Activated T-cell treated with anti-CD3 and anti-CD28 coated beads, Interleukin-2, amount 50 U/mL, for 4 hours (primary cell): ENCODE measurements at regions not wholly inside any gene's neighbourhood (a gene's known extent, or its start where the extent isn't known, plus 50 kb on each side); places are given as distances from the start of the nearest gene placed in this dataset.
"Not testable (repeated sequence)": the region's sequence is repeated elsewhere in the genome, so short reads cannot be mapped to it uniquely, and the experiment has no call there.

Experiments
- ATAC-seq, 2 donors: fragments of 200-7000 bp; cut with Tn5 transposase; one replicate each; pipeline ENCODE4 v1.10.0; 2021
- DNase-seq: peaks from one replicate; pipeline ENCODE4 v3.0.0-alpha.2; 2020
- H3K27me3 Mint-ChIP-seq: one replicate; pipeline ENCODE4 v1.8.0; 2021; ENCODE audit warnings: low read depth, mixed read lengths
- H3K36me3 Mint-ChIP-seq: one replicate; pipeline ENCODE4 v1.8.0; 2022; ENCODE audit warnings: mixed read lengths; ENCODE audit not compliant: insufficient read depth
- H3K4me1 Mint-ChIP-seq: one replicate; pipeline ENCODE4 v1.8.0; 2021; ENCODE audit warnings: low read depth, mixed read lengths
- H3K4me3 Mint-ChIP-seq: one replicate; pipeline ENCODE4 v1.8.0; 2021; ENCODE audit warnings: mild to moderate bottlenecking, moderate library complexity, mixed read lengths
- H3K9me3 Mint-ChIP-seq: one replicate; pipeline ENCODE4 v1.8.0; 2021; ENCODE audit warnings: mixed read lengths

DNA sequence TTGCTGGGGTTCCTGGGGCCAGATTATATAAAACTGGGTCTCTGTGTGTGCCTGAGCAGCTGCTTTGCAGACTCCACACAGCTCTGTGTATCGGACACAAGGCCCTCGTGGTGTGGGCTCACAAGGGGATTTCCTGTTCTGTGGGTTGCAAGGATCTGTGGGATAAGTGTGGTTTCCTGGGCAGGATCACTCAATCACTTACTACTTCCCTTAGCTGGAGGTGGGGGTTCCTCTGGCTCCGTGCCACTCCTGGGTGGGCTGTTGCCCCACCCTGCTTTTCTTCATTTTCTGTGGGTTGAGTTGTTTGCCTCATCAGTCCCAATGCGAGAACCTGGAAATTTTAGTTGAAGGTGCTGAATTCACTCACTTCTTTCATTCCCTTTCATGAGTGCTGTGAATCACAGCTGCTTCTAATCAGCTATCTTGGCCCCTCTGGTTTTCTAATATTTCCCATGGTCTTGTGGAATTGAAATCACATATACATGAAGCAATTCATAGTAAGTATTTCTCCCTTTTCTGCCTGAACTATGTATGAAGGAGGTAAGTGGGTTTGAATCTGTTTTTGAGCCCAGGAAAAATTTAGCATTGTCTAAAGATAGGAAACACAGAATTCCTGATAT, 196.3 kb downstream of the DCDC2C start:
- no peak for DNase-seq
- H3K36me3 Mint-ChIP-seq, result no peaks in the 10 kb centered on the region
- H3K9me3 Mint-ChIP-seq, result peaks cover 6% of the 10 kb centered on the region
- no peaks in the 10 kb centered on the region for H3K27me3 Mint-ChIP-seq
- no peaks in the 10 kb centered on the region for H3K4me1 Mint-ChIP-seq
- no peak overlapping the region for H3K4me3 Mint-ChIP-seq
- ATAC-seq, result no peak

DNA sequence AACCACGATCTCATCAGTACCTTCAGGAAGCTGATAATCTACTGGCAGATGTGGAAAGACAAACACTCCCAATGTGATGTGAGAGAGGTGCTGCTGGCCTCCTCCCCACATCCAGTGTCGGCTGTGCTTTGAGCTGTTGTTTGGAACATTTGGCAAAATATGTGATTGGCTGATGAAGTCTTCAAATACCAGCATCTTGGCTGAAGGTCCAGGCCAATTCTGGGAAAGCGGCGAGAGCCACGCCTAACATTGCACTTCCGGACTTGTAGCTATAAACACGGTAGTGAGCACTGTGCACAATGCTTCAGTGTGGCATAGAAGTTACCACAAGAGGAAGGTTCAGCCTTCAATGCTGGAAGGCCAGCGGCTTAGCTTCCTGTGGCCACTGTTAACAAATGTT, 198.8 kb downstream of the DCDC2C start:
- DNase-seq, result no peak
- no peaks in the 10 kb centered on the region for H3K36me3 Mint-ChIP-seq
- no peaks in the 10 kb centered on the region for H3K27me3 Mint-ChIP-seq
- no peak for ATAC-seq
- no peaks in the 10 kb centered on the region for H3K9me3 Mint-ChIP-seq
- no peak overlapping the region for H3K4me3 Mint-ChIP-seq
- H3K4me1 Mint-ChIP-seq, result no peaks in the 10 kb centered on the region

DNA sequence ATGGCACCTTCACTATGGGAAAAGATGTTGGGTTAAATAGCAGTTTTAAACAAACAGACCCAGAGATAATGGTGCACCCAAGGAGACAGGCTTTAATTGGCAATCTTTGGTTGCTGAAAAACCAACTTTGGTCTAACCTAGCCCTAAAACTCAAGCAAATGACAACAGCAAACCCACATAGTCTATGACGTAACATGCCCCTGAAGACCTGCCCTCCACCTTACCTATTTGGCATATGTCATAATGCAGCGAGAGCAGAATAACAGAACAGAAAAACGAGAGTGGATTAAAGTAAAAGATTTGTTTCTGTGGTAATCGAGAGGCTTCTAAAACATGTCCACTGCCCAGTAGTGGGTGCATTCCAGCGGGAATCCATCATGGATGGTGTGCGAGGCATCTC, 200.7 kb downstream of the DCDC2C start:
- Mint-ChIP-seq H3K36me3 (no peaks in the 10 kb centered on the region), H3K27me3 (no peaks in the 10 kb centered on the region), H3K4me1 (no peaks in the 10 kb centered on the region), H3K9me3 (no peaks in the 10 kb centered on the region), H3K4me3 (no peak overlapping the region)
- ATAC-seq, result no peak
- DNase-seq, result no peak

DNA sequence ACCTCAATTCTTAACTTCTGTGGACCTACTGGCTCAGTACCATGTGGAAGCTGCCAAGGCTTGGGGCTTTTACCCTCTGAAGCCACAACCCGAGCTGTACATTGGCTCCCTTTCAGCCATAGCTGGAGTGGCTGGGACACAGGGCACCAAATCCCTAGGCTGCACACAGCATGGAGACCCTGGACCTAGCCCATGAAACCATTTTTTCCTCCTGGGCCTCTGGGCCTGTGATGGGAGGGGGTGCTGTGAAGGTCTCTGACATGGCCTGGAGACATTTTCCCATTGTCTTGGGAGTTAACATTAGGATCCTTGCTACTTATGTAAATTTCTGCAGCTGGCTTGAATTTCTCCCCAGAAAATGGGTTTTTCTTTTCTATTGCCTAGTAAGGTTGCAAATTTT, 205.1 kb downstream of the DCDC2C start:
- not testable (repeated sequence) for ATAC-seq, H3K9me3 Mint-ChIP-seq, DNase-seq, H3K4me3 Mint-ChIP-seq, H3K4me1 Mint-ChIP-seq, H3K36me3 Mint-ChIP-seq, H3K27me3 Mint-ChIP-seq

DNA sequence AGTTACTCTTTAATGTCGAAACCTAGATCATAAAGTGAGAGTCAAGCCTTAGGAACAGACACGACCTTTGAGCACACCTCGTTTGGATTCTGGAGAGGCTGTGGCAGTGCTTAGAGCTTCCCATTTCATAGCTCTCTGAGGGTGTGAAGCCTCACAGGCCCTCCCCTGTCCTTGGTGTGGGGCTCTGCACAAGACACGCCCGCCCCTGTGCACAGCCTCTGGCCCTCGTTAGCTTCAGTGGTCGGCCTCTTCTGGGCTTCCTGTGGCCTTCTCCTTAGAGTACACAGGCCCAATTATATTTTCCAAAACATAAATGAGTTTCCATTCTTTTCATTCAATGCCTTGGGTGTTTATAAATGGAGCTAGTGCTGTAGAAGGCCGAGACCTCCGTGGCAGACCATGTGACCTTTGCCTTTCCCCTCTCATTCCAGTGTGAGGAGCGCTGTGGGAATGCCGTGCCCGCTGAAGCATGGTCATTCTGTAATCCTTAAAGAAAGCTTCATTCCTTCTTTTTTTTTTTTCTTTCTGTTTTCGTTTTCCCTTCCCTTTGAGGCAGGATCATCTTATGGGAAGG, 208.6 kb downstream of the DCDC2C start:
- no peak for ATAC-seq
- no peaks in the 10 kb centered on the region for H3K36me3 Mint-ChIP-seq
- H3K27me3 Mint-ChIP-seq, result no peaks in the 10 kb centered on the region
- H3K4me1 Mint-ChIP-seq, result no peaks in the 10 kb centered on the region
- no peak for DNase-seq
- no peaks in the 10 kb centered on the region for H3K9me3 Mint-ChIP-seq
- H3K4me3 Mint-ChIP-seq, result no peak overlapping the region

DNA sequence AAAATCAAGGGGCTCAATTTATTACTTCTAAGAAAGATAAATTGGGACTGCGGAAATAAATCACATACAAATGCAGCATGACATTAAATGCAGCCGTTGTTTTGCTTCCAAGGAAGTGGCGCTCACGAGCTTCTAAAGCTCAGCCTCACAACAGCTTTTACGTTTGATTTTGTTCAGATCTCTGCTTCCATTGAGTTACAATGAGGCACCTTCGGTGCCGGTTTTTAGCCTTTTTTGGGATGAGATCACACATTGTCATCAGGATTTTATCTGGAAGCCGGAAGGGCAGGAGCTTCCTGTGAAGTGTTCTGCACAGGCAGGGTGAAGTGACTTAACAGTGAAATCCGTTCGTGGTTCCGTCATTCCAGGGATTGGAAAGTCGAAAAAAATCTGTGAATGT, 209.8 kb downstream of the DCDC2C start:
- Mint-ChIP-seq H3K36me3 (no peaks in the 10 kb centered on the region), H3K27me3 (no peaks in the 10 kb centered on the region), H3K4me3 (no peak overlapping the region), H3K4me1 (no peaks in the 10 kb centered on the region), H3K9me3 (no peaks in the 10 kb centered on the region)
- ATAC-seq (no peak), DNase-seq (no peak)

DNA sequence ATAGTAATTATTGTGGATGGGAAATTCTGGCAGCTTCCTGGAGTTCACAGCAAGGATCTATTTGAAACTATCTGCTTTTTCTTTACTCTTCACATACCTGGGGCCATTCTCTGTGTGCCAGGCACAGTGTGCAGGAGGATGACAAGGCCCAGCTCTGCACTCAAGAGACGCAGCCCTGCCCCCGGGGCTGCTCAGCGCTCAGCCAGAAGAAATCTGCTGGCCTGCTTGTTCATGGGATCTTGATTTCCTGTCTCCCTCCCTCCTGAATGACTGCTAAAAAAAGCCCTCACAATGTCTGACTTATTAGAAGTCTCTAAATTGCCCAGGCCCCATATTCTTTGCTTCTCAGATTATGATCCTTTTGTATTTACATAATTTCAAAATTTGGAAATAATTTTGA, 210.9 kb downstream of the DCDC2C start:
- DNase-seq, result no peak
- Mint-ChIP-seq H3K27me3 (no peaks in the 10 kb centered on the region), H3K36me3 (no peaks in the 10 kb centered on the region), H3K4me1 (no peaks in the 10 kb centered on the region), H3K9me3 (no peaks in the 10 kb centered on the region), H3K4me3 (no peak overlapping the region)
- ATAC-seq, result no peak

DNA sequence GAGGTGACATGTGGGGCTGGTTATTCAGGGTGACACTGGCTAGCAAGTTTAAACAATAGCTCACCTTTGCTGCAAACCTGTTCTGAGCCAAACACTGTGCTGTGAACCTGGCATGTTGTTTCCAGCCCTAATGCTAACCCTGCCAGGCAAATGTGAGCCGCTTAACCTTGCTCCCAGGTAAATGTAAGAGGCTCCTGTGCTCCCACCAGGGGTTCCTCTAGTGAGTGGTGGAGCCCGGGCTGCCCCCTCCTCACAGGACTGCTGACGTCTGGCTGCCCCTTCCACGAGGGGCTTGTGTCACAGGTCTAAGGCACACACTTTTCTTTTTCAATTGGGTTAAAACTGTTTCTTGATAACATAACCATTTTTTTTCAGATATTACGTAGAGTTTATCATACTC, 223.7 kb downstream of the DCDC2C start:
- DNase-seq (no peak), ATAC-seq (no peak)
- H3K9me3 Mint-ChIP-seq, result no peaks in the 10 kb centered on the region
- no peaks in the 10 kb centered on the region for H3K4me1 Mint-ChIP-seq
- no peaks in the 10 kb centered on the region for H3K27me3 Mint-ChIP-seq
- no peaks in the 10 kb centered on the region for H3K36me3 Mint-ChIP-seq
- no peak overlapping the region for H3K4me3 Mint-ChIP-seq

DNA sequence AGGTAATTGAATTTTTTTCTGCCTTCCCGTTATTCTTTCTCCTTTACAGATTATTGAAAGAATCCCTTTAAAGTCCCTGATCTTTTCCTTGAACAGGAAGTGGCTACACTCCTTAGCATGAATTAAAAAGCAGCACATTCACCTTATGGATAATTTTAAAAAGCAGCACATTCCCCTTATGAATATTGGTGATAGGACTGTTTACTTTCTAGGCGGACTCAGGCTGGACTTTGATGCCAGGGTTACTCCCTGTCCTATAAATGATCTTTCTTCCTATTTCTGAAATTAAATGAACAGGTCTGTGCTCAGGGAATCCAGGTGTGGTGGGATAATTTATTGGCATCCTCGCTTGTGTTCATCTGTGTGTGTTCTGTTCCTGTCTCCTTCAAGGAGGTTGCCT, 226.0 kb downstream of the DCDC2C start:
- no peak for ATAC-seq
- Mint-ChIP-seq H3K4me3 (no peak overlapping the region), H3K4me1 (no peaks in the 10 kb centered on the region), H3K27me3 (no peaks in the 10 kb centered on the region), H3K36me3 (no peaks in the 10 kb centered on the region), H3K9me3 (peaks cover 10% of the 10 kb centered on the region)
- DNase-seq, result no peak

DNA sequence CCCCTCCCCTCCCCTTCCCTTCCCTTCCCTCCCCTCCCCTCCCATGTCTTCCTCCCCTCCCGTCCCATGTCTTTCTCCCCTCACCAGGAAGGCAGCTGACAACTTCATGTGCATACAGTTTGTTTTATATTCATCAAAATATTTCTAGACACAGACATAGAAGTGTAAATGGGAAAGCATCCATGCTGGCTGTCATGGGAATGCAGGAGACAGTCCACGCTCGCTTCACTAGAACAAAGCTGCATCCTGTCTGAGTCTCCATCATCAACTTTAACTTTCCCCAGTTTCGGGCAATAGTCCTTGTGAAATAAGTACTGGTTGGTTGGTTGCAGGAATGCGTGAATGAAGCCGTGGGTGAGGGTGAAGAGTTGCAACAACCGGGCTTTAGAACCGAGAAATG, 226.9 kb downstream of the DCDC2C start:
- no peak overlapping the region for H3K4me3 Mint-ChIP-seq
- no peaks in the 10 kb centered on the region for H3K36me3 Mint-ChIP-seq
- DNase-seq, result no peak
- no peaks in the 10 kb centered on the region for H3K4me1 Mint-ChIP-seq
- peaks cover 10% of the 10 kb centered on the region for H3K9me3 Mint-ChIP-seq
- H3K27me3 Mint-ChIP-seq, result no peaks in the 10 kb centered on the region
- ATAC-seq, result no peak

DNA sequence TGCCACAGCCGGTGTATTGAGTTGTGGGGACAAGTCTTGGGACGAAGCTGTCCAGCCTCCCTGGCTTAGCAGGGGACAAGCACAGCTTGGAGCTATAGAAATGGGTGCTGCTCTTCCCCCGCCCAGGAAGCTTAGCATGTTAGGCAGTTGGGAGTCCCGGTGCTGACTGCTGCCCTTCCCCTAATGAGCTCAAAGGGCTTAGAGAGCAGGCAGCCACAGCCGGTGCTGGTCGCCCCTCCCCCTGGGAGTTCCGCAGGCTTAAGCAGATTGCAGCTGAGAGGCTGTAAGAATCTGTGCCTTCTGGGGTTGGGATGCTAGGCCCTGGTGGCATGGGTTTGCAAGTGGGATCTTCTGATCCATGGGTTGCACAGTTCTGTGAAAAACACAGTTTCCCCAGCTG, 237.3 kb downstream of the DCDC2C start:
- H3K9me3 Mint-ChIP-seq, result peaks cover 6% of the 10 kb centered on the region
- H3K4me3 Mint-ChIP-seq, result no peak overlapping the region
- ATAC-seq, result no peak
- H3K27me3 Mint-ChIP-seq, result no peaks in the 10 kb centered on the region
- no peaks in the 10 kb centered on the region for H3K36me3 Mint-ChIP-seq
- no peaks in the 10 kb centered on the region for H3K4me1 Mint-ChIP-seq
- no peak for DNase-seq

DNA sequence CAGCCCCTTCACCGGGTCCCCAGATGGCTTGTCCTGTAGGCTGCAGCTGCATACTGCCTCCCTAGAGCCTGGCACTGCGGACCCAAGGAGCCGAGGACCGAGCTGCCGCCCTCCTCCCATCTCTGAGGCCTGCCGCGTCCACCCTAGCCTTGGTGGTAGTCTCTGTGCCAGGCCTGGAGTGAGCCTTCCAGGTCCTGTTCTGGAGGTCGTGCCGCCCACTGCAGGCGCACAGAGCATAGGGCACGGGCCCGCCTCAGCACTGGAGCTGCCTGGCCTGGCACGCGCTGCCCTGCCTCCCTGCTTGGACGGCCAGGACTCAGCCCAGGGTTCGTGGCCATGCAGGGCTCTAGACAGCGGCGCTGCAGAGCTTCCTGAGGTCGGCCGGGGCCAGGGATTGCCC, 239.5 kb downstream of the DCDC2C start:
- ATAC-seq (no peak), DNase-seq (no peak)
- no peaks in the 10 kb centered on the region for H3K9me3 Mint-ChIP-seq
- no peak overlapping the region for H3K4me3 Mint-ChIP-seq
- H3K4me1 Mint-ChIP-seq, result no peaks in the 10 kb centered on the region
- no peaks in the 10 kb centered on the region for H3K36me3 Mint-ChIP-seq
- no peaks in the 10 kb centered on the region for H3K27me3 Mint-ChIP-seq

DNA sequence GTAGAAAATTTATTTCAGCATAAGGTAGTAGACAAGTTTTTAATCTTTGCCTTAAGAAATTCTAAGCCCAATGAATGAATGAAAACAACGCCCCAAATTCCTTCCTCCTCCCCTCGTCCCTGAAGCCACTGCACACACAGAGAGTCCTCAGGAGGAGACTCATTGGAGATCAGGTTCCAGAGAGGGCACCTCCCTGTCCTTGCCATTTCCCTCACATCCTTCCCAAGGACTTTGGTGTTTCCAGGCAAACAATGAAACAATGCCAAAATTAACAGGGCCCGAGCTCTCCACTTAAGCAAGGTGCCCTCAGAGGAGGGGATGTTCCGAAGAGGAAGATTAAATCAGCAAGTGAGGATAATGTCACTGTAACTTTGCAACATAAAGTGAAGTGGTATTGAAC, 240.7 kb downstream of the DCDC2C start:
- Mint-ChIP-seq H3K4me3 (no peak overlapping the region), H3K36me3 (no peaks in the 10 kb centered on the region), H3K9me3 (peaks cover 6% of the 10 kb centered on the region), H3K4me1 (no peaks in the 10 kb centered on the region), H3K27me3 (no peaks in the 10 kb centered on the region)
- ATAC-seq, result no peak
- DNase-seq, result no peak

DNA sequence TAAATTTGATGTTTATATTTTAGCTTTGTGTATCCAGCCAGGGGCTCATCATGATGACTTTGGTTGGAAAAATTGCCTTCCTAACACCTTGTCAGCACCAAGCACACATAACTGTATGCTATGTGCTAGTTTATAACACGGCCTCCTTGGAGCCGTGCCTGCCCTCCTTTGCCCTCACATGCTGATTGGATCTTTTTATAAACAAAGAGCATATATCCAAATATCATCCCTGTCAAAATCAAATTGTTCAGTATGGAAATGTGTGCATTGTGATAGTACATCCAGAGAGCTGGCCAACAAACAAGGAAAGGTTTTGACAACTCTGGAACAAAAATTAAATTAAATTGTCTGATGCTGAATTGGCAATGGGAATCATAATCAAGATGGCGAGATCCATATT, 241.5 kb downstream of the DCDC2C start:
- H3K36me3 Mint-ChIP-seq, result no peaks in the 10 kb centered on the region
- DNase-seq, result no peak
- H3K9me3 Mint-ChIP-seq, result peaks cover 6% of the 10 kb centered on the region
- H3K4me3 Mint-ChIP-seq, result no peak overlapping the region
- ATAC-seq, result no peak
- H3K4me1 Mint-ChIP-seq, result no peaks in the 10 kb centered on the region
- no peaks in the 10 kb centered on the region for H3K27me3 Mint-ChIP-seq

DNA sequence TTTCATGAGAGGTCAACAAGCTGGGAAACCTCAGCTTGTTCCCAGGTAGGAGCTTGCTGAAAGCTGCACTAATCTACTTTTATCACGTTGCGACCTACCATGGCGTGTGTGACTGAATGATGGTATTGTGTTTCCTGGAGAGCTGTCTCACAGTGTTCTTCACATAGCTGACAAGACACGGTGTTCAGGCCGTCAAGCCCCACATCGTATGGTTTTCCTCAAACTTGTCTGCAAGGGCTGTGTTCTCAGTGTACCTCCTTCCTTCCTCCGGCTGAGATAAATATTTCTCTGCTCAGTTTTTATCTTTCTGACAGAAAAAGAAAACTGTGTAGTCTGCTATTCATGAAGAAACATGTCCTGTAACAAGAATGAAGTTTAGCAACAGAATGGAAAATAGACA, 244.8 kb downstream of the DCDC2C start:
- peaks cover 6% of the 10 kb centered on the region for H3K9me3 Mint-ChIP-seq
- no peak overlapping the region for H3K4me3 Mint-ChIP-seq
- H3K27me3 Mint-ChIP-seq, result no peaks in the 10 kb centered on the region
- ATAC-seq, result no peak
- no peaks in the 10 kb centered on the region for H3K36me3 Mint-ChIP-seq
- no peaks in the 10 kb centered on the region for H3K4me1 Mint-ChIP-seq
- no peak for DNase-seq
